ENCODE measurements at regions not wholly inside any gene's neighbourhood (a gene's known extent, or its start where the extent isn't known, plus 50 kb on each side); places are given as distances from the start of the nearest gene placed in this dataset.
"Not testable (repeated sequence)": the region's sequence is repeated elsewhere in the genome, so short reads cannot be mapped to it uniquely, and the experiment has no call there.

DNA sequence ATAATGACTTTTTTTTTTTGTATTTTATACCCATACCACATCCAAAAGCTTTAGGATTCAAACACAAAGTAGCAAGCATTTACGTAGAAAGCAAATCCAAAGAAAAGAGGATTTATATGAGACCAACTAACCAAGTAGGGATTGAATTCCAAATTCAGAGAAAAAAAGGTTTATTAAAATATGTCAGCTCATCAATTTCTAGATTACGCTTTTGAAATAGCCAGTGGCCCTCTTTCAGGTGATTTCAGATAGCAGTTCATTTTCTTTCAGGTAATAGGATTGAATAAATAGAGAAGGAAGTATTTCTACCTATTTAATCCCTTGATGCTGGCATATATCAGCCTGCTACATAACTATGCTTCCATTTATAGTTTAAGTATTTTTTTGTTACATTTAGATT is 822.3 kb downstream of the PRIM2 start:
- TF ChIP-seq, protein P1, sequence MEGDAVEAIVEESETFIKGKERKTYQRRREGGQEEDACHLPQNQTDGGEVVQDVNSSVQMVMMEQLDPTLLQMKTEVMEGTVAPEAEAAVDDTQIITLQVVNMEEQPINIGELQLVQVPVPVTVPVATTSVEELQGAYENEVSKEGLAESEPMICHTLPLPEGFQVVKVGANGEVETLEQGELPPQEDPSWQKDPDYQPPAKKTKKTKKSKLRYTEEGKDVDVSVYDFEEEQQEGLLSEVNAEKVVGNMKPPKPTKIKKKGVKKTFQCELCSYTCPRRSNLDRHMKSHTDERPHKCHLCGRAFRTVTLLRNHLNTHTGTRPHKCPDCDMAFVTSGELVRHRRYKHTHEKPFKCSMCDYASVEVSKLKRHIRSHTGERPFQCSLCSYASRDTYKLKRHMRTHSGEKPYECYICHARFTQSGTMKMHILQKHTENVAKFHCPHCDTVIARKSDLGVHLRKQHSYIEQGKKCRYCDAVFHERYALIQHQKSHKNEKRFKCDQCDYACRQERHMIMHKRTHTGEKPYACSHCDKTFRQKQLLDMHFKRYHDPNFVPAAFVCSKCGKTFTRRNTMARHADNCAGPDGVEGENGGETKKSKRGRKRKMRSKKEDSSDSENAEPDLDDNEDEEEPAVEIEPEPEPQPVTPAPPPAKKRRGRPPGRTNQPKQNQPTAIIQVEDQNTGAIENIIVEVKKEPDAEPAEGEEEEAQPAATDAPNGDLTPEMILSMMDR (IDR thresholded peaks at IDR 0.05; ENCODE audit: borderline replicate concordance, extremely low read depth, low read length, poor library complexity, severe bottlenecking) = not testable (repeated sequence)
- TF ChIP-seq EZH2 (IDR thresholded peaks at IDR 0.05; ENCODE audit: borderline replicate concordance, low read depth, low read length, severe bottlenecking) = not testable (repeated sequence)

All from DND-41 (cell line).